Stimulated activated CD8-positive, alpha-beta memory T cell treated with anti-CD3 and anti-CD28 coated beads, Interleukin-15, amount 100 ng/mL, for 1 hour (primary cell): ENCODE measurements at regions not wholly inside any gene's neighbourhood (a gene's known extent, or its start where the extent isn't known, plus 50 kb on each side); places are given as distances from the start of the nearest gene placed in this dataset.
"Not testable (repeated sequence)": the region's sequence is repeated elsewhere in the genome, so short reads cannot be mapped to it uniquely, and the experiment has no call there.

Experiments
- DNase-seq: peaks from one replicate; pipeline ENCODE4 v3.0.0-alpha.2; 2020; ENCODE audit warnings: low read depth

DNA sequence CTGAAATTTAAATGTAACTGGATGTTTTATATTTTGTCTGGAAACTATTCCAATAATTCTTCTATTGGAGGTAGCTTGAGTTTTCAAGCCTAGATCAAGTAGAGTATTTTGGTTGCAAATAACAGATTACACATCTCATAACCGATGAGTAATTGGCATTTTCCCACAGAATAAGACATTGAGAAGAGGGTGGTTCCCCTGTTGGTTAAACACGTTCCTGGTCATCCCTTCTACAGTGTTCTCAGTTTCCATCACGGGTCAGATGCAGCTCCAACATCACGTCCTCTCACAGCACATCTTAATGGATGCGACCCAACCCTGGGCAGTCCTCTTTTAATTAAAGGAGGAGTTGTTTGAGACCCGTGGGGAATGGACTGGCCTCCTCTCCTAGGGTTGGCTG is 149.0 kb upstream of the ZNF516 start:
- DNase-seq, result no peak

DNA sequence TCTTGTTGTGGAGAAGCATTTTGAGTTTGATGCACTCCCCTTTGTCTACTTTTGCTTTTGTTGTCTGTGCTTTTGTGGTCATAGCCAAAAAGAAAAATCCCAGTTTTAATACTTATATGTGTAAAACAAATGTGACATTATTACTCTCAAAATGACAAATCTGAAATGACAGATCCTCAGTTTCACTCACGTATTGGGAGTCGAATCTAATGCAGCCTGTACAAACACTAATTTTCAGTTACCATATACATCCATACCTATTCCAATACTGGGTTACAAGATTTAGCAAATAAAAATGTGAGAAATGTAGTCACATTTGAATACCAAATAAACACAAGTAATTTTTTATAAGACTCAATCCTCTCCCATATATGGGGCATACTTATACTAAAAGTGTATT is 148.2 kb upstream of the ZNF516 start:
- DNase-seq, result no peak

DNA sequence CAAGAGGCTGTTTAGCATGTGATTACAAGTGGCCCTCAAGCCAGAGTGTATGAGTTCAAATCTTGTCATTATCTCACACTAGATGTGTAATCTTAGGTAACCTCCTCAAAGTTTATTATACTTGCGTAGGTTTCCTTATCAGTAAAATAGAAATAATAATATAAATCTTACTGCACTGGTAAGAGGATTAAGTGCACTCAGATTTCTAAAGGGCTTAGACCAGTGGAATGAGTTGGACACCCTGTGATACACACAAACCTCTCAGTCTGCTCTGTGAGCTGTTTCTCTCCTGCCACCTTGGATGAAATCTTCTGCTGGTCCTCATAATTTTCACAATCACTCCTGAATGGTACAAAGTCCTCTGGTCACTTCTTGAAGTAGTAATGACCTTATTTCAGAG is 145.4 kb upstream of the ZNF516 start:
- no peak for DNase-seq

DNA sequence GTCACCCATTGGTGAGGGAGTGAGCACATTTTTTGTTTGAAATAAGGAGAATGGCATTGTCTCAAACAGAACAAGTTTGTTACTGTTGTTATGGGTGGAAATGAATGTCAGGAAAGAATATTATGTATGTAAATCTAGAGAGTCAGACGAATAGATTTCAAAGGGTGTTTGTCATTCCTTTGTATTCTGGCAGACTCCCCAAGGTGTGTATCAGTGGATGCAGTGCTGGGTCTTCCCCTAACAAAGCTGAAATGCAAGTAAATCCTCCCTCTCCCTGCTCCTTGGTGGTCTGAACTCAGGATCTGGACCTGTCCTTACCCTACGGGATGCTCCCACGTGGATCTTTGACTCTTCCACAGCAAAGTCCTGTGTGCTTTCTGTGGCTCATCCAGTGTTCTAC is 139.5 kb upstream of the ZNF516 start:
- no peak for DNase-seq

DNA sequence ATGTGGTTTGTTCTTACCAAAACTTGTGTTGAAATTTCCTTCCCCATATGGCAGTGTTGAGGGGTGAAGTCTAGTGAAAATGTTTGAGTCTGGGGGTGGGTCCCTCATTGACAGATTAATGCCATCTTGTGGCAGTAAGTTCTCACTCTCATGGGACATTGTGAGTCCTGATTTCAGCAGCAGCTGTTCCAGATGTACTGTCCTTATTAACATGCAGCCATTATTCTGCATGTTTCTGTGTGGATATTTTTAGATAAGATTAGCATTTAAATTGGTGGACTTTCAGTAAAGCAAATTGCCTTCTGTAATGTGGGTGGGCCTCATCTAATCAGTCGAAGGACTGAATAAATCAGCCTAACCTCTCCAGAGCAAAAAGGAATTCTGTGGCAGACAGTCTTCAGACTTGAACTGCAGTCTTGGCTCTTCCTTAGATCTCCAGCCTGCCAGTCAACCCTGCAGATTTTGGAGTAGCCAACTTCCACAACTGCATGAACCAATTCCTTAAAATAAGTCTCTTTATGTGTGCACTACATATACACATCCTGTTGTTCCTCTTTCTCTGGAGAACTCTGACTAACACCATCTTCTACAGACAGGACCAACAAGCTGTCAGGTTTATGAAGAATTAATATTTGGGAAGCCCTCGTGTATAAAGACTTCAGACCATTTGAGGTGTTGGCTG is 138.7 kb upstream of the ZNF516 start:
- DNase-seq, result no peak

DNA sequence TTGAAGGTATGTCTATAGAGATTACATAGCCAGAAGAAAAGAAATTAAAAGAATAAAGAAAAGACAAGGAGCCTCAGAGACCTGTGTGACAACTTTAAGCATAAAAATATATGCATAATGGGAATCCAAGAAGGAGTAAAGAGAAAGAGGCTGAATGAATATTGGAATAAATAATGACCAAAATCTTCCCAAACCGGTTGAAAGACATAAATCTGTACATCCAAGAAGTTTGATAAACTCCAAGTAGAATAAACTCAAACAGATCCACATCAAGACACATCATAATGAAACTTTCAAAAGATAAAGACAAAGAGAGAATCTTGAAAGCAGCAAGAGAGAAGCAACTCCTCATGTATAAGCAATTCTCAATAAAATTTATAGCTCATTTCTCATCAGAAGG is 132.4 kb upstream of the ZNF516 start:
- no peak for DNase-seq

DNA sequence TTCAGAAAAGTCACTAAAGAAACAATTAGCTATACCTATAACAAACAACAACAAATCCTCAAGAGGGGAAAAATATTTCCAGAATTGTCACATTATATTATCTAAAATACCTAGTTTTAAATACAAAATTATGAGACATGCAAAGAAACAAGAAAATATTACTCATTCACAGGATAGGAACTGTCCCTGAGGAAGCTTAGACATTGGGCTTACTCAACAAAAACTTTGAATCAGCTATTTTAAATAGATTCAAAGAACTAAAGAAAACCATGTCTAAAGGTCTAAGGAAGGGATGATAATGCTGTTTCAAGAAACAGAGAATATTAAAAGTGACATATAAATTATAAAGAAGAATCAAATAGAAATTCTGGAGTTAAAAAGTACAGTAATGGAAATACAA is 131.9 kb upstream of the ZNF516 start:
- no peak for DNase-seq

DNA sequence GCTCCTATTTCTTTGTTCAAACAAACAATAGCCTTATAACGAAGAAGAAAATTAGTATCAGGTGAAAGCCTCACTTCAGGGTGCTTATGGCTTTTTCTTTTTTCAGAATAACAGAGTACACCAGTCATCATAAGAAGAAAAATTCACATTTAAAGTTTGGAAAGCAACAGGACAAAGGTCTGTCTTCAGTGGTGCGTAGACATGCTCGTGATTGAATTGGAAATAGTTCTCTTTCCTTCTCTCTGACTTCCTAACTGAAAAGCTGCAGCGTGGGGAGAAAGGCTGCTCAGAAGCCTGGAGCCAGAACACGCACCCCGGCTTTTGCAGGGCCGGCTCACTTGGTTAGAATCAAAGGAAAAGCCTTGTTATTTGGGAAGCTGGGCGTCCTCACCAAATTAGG is 127.6 kb upstream of the ZNF516 start:
- DNase-seq, result no peak

DNA sequence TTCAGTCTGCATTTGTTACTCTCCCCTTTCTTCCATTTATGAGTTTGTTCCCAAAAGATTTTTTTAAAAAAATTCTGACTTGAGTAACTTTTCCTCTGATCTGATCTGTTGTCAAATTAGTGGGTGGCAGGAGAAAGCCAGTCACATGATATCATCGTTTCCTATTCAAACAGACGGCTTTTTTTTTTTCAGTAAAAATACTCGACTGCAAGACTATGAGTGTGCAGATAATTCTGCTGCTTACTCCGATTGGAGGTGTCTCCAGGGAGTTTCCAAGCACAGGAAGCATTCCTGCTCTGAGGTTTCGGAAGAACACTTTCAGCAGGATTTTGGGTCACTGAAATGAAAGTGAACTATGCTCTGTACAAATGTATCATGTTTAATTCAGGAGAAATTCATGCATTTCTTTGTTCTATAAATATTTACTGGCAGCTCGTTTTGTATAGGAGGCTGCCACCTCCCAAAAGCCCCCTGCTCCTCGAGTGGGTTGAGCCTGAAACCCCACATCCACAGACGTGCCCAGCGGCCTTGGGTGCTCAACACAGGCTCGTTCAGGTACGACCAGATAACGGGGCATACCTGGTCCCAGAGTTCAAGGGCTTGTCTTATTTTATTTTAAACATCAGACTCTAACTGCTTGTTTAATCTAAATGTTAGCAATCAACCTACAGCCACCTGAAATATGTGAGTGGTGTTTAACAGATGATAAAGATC is 126.9 kb upstream of the ZNF516 start:
- no peak for DNase-seq

DNA sequence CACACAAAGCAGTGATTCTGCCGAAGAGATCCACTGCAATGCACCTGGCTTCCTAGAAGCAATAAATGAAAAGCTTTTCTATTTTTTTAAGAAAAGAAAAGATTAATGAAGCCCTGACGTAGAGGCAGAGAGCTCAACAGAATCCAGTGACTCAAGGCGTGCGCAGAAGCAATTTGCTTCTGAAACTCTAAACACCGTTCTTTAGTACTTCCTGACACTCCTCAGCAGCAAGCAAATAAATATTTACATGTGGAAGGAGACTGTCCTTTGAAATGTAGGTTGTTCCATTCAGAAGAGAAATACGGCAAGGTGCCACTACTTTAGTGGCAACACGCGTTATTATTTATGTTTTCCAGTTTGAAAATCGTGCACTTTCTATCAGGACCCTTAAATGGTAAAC is 126.2 kb upstream of the ZNF516 start:
- no peak for DNase-seq

DNA sequence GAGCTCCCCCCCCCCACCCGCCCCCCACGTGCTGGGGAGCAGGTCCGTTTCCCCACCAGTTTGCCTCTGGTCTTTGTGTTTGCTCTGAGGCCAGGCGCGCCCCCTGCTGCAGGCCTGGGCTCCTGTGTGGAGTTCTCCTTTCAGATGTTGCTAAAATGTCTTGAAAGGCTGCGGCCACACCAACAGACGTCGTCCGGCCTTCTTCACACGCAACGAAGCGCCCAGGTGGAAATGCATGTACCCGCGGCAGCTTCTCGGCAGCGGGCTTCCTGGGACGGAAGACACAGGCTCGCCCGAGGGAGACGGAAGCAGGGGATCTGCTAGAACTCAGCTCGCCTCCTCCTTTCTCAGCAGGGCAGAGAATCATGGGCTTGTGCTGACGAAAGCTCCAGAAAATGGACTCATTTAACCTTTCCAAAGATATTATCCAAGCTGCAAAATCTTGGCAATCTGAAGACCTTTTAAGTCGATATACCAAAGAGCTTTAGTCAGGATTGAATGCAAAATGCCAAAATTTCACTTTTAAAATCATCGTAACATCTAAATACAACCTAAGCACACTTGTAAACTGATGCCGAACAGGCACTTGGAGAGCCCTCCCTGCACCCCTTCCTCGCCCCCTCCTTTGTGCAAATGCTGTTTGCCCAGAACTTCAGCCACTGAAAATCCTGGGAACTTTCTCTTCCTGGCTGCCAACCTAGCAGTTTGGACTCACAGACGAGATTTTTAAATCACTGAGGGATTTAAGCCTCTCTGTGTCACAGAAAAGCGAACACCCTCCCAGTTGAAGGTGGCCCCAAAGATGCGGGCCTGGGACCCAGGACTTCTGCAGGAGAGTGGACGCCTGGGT is 125.5 kb upstream of the ZNF516 start:
- no peak for DNase-seq

DNA sequence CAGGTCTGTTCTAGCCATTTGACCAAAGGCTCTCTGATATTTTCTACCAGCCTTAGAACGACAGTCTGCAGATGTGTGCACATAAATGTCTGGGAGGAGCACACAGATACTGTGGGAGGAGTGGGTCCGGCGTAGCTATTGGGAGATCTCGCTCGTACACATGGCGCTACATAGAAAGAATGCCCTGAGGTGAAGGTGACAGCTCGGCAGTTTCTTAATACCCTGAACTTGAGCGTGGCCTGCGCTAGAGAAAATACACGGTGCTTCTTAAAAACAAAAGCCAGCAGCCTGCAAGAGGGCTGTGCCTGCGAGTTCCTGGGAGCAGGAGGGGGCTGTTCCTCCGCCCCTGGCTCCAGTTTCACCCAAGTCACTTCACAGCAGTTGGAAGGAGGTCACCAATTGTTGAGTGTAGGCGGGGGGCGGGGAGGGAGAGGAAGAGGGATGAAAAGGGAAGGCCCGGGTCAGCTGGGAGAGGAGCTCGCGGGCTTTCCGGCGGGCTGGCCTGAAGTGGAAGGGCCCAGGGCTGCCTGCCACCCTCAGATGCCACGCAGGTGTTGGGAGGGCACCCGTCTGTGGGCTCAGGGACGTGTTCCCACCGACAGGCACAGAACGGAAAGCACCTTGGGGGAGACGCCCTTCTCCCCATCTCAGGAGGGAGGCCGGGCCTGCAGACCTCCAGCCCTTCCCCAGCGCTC is 124.7 kb upstream of the ZNF516 start:
- DNase-seq, result no peak

DNA sequence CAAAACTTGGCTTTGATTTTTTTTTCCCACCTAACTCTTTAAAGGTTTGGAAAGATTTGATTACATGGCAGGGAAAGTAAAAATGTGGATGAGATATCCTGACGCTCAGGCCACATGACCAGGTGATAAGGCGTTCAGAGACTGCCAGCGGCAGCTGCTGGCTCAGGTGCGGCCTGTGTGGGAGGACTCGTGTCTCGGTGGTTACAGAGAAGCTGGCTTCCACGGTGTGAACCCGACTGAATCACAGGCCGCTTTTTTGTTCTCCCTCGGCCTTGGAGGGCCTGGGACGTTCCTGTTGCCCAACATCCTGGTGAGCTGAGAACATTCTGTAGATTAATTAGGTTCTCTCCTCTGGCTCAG is 124.2 kb upstream of the ZNF516 start:
- no peak for DNase-seq

DNA sequence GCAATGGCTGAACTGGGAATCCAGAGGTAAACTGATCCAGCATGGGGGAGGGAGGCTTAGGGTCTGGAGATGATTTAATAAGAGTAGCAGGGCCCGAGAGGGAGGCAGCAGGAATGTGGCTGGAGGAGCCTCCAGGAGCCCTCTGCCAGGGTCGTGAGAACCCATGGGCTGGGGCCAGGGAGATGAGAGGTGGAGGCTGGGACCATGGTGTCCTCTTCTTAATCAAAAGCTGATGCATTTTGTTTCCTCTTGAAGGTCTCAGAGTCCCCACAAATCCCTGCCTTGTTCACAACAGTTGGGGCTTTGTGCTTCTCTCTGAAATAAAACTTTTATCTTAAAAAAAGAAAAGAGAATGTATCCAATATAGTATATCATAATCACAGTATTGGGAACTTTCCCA is 123.7 kb upstream of the ZNF516 start:
- DNase-seq, result no peak

DNA sequence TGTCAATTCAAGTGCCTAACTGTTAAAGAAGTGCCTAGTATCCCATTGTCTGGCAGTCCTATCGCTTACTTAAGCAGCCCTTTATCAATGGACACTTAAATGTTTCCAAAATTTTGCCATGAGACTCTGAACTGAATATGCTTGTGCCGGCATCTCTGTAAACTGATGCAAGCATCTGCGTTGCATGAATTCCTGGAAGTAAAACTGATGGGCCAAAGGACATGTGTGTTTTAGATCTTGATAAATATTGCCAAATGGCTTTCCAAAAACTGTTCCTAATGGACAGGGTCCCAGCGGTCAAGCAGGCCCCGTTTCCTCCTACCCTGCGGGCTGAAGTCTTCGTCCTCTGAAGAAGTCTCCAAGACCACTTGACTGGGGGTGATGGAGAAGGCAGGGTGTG is 121.3 kb upstream of the ZNF516 start:
- no peak for DNase-seq

DNA sequence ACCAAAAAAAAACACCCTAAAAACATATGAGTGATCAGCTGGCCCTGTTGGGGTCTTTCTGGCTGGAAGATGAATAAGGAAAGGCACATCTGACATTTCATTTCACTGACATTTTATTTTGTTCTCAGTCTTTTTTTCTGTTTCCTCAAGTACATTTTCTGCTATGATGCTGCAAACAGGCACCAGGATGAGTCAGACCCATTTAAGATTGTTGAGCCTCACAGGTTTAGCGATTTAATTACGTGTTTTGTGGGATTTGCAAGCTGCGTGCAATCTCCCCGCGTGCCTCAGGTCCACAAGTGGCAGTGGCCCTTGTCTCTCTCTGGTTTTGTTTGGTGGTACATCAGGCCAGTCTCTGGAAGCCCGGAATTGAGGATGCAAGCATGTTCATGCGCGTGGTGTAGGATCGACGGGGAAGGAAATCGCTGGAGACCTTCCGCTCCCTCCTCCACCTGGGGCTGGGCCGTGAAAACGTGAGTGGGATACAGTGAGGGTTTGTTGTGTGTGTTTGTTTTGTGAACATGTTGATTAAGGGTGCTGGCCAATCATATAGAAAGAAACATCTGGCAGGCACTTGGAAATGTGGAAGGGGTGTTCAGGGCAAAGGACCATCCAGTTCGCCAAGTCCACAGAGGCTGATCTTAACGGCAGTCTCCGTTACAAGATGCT is 120.2 kb upstream of the ZNF516 start:
- DNase-seq, result no peak

DNA sequence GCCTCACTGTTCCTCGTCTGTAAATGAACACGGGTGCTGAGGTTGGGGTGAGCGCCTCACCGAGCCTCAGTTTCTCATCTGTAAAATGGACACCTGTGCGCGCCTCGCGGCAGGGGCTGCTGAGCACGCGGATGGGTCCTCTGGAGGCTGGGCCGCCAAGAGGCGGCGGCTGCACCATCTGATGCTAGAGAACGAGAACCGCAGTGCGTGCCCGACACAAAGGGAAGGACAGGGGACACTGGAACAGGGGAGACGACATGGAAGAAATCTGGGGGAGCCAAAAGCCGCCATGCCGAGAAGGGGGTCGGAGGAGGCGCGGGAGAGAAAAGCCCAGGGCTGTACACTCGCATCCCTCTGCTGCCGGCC is 118.7 kb upstream of the ZNF516 start:
- no peak for DNase-seq

DNA sequence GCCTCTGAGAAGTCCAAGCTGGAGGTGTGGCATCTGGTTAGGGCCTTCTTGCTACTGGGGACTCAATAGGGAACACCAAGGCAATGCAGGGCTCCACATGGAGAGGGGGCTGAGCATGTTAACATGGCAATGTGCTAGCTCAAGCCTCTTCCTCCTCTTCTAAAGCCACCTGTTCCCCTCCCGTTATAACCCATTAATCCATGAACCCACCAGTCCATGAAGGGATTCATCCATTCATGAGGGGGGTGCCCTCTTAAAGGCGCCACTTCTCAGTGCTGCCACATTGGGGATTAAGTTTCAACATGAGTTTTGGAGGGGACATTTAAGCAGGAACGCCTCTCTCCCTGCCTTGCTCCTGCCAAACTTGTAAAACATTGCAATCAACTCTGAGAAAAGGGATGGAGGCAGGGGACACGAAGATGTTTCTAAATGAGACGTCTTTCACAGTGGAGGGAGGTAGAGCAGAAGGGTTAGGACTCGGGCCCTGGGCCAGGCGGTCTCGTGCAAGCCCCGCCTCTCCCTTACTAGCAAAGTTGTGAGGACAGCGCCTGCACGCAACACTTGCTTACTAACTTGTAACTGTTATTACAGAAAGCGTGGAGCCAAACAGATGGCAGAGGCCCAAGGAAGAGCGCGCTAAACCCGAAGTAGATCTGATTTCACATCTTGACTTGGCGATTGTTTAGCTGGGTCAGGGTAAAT is 118.2 kb upstream of the ZNF516 start:
- no peak for DNase-seq

DNA sequence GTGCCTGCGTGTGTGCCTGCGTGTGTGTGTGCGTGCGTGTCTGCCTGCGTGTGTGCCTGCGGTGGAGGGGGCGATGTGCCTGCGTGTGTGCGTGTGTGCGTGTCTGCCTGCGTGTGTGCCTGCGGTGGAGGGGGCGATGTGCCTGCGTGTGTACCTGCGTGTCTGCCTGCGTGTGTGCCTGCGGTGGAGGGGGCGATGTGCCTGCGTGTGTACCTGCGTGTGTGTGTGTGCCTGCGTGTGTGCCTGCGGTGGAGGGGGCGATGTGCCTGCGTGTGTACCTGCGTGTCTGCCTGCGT is 116.7 kb upstream of the ZNF516 start:
- DNase-seq, result not testable (repeated sequence)

DNA sequence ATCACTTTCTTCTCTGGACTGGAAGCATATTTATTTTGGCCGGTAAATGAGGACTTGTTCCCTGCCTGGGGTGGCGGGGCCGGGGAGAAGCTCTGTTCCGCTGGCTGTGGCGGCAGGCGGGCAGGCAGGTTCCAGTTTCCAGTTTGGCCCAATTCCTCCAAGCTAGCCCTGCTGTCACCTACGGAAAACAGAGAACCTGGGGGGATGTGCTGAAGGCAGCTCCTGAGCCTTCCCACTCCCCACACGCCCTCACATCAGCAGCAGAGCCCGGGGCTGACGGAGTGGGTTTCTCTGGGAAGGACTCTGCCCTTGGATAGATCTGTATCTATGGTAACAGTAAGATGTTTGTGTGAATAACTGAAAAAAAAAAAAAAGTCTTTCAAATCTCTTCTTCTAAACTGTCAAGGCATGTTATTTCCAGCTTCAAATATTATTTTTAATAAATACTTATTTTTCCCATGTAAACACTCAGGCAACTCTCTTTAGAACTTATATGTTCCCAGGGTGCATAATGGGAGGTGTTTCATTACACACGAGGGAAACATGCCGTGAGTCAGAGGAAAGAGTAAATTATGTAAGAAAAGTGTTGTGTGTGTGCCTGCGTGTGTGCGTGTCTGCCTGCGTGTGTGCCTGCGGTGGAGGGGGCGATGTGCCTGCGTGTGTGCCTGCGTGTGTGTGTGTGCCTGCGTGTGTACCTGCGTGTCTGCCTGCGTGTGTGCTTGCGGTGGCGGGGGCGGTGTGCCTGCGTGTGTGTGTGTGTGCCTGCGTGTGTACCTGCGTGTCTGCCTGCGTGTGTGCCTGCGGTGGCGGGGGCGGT is 116.1 kb upstream of the ZNF516 start:
- no peak for DNase-seq

DNA sequence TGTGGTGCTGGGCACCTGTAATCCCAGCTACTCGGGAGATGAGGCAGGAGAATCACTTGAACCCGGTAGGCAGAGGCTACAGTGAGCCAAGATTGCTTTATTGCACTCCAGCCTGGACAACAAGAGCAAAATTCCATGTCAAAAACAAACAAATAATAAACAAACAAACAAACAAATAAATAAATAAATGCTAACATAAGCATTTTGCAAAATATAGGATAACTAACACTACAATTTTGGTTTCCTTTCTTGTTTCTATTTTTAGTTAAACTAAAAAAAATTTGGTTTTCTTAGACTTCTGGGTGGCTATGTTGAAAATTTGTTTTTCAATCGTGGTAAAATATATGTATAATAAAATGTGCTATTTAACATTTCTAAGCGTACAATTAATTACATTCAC is 115.0 kb upstream of the ZNF516 start:
- DNase-seq, result no peak
